HL-60 (cell line): ENCODE measurements at regions not wholly inside any gene's neighbourhood (a gene's known extent, or its start where the extent isn't known, plus 50 kb on each side); places are given as distances from the start of the nearest gene placed in this dataset.

Source experiments
- CTCF ChIP-seq: IDR thresholded peaks from one replicate; pipeline ENCODE4 v1.5.1; 2011; ENCODE audit warnings: low read length, control low read depth, inconsistent platforms; ENCODE audit not compliant: insufficient read depth
- REST ChIP-seq: IDR thresholded peaks from 2 replicates; pipeline ENCODE4 v1.6.1; 2012; ENCODE audit warnings: low read depth; ENCODE audit not compliant: insufficient replicate concordance
- SPI1 ChIP-seq: IDR thresholded peaks from 2 replicates; pipeline ENCODE4 v1.6.1; 2012; ENCODE audit warnings: low read depth, mild to moderate bottlenecking, borderline replicate concordance

GRCh38 chr1:189212606-189213005 is 1265.1 kb downstream of the BRINP3 start:
- TF ChIP-seq CTCF (no peak), SPI1 (no peak), REST (no peak)
